A549 (cell line): ENCODE measurements at regions not wholly inside any gene's neighbourhood (a gene's known extent, or its start where the extent isn't known, plus 50 kb on each side); places are given as distances from the start of the nearest gene placed in this dataset.

ENCODE experiments used
- ATAC-seq, 2 experiments: fragments of 200-7000 bp in 1 of 2; fragments of >200 bp in 1 of 2; cut with Nextera tagmentation in 1 of 2; cut with Tn5 transposase in 1 of 2; 3 replicates each; pipeline versions ENCODE4 v1.8.0 to v1.9.1; 2018 to 2020; ENCODE audit warnings: mild to moderate bottlenecking in 1 of 2, moderate library complexity in 1 of 2
- CTCF ChIA-PET: fragments of 300-600 bp; sonication (Branson Sonifier 250); formaldehyde crosslinking; extraction: SDS; loops from one replicate; lab custom pipeline; 2021; ENCODE audit warnings: antibody characterized with exemption, inconsistent platforms; lab: Yijun Ruan, JAX
- POLR2A ChIA-PET: fragments of 350-600 bp; formaldehyde crosslinking; extraction: SDS; loops from one replicate; lab custom pipeline; 2021; ENCODE audit warnings: antibody characterized with exemption, inconsistent platforms; lab: Yijun Ruan, JAX
- DNase-seq, 2 experiments: peaks; one replicate each; pipeline versions ENCODE4 v3.0.0 to v3.0.0-alpha.2; 2011 to 2016; ENCODE audit warnings: low read depth in 1 of 2, low spot score in 1 of 2
- FAIRE-seq: peaks from 2 replicates; lab custom pipeline; 2011; peaks lifted over from hg19 to GRCh38; lab: Jason Lieb, UNC
- H3K27ac ChIP-seq, 2 experiments: fragments of >200 bp; sonication (Bioruptor Twin); formaldehyde crosslinking; 3 replicates each; pipeline ENCODE4 v1.5.1; 2016 to 2017
- H3K4me1 ChIP-seq: fragments of >200 bp; sonication (Bioruptor Twin); formaldehyde crosslinking; 3 replicates; pipeline ENCODE4 v1.6.1; 2016
- H3K4me2 ChIP-seq: fragments of >200 bp; sonication (Bioruptor Twin); formaldehyde crosslinking; 3 replicates; pipeline ENCODE4 v1.6.1; 2016
- H3K4me3 ChIP-seq: fragments of >200 bp; sonication (Bioruptor Twin); formaldehyde crosslinking; 3 replicates; pipeline ENCODE4 v1.5.1; 2016
- H3K9me3 ChIP-seq: fragments of >200 bp; sonication (Bioruptor Twin); formaldehyde crosslinking; 3 replicates; pipeline ENCODE4 v1.6.1; 2016
- BHLHE40 ChIP-seq: IDR thresholded peaks from 2 replicates; pipeline ENCODE4 v1.6.1; 2012; ENCODE audit warnings: low read depth, low read length, inconsistent platforms
- CBX2 ChIP-seq: fragments of 200-600 bp; sonication (generic); IDR thresholded peaks from 2 replicates; pipeline ENCODE4 v1.6.1; 2016; ENCODE audit warnings: low read depth, mild to moderate bottlenecking, borderline replicate concordance
- CBX8 ChIP-seq: fragments of 200-600 bp; sonication (generic); IDR thresholded peaks from 2 replicates; pipeline ENCODE4 v1.6.1; 2016
- CEBPB ChIP-seq, 2 experiments: fragments of >200 bp in 1 of 2; sonication (Bioruptor Twin) in 1 of 2; formaldehyde crosslinking in 1 of 2; IDR thresholded peaks; 2 replicates each; pipeline ENCODE4 v1.6.1; 2012 to 2016
- EP300 ChIP-seq, 2 experiments: fragments of >200 bp; sonication (Bioruptor Twin); formaldehyde crosslinking; IDR thresholded peaks; 2 replicates in 1 of 2; 3 replicates in 1 of 2; pipeline ENCODE4 v1.6.1; 2016 to 2017
- HEYL ChIP-seq: fragments of 250-450 bp; sonication (Bioruptor Pico); IDR thresholded peaks from 2 replicates; pipeline ENCODE4 v1.8.0; 2021; ENCODE audit warnings: mild to moderate bottlenecking, moderate library complexity
- HOXB13 ChIP-seq: fragments of 250-450 bp; sonication (Bioruptor Pico); IDR thresholded peaks from 2 replicates; pipeline ENCODE4 v1.5.0; 2020; ENCODE audit warnings: low read depth, mild to moderate bottlenecking, moderate library complexity
- HOXB5 ChIP-seq: fragments of 250-450 bp; sonication (Bioruptor Pico); IDR thresholded peaks from 2 replicates; pipeline ENCODE4 v1.5.0; 2020; ENCODE audit warnings: mild to moderate bottlenecking, moderate library complexity
- JUNB ChIP-seq: fragments of >200 bp; sonication (Bioruptor Twin); formaldehyde crosslinking; IDR thresholded peaks from 2 replicates; pipeline ENCODE4 v1.6.1; 2016
- KDM5A ChIP-seq: fragments of 200-600 bp; sonication (generic); IDR thresholded peaks from 2 replicates; pipeline ENCODE4 v1.6.1; 2016; ENCODE audit warnings: antibody characterized with exemption, mild to moderate bottlenecking
- PHF8 ChIP-seq: fragments of 200-600 bp; sonication (generic); IDR thresholded peaks from 2 replicates; pipeline ENCODE4 v1.6.1; 2016; ENCODE audit warnings: low read depth, mild to moderate bottlenecking, antibody characterized with exemption, moderate library complexity, borderline replicate concordance
- POLR2A ChIP-seq: IDR thresholded peaks from 2 replicates; pipeline ENCODE4 v1.6.1; 2012; ENCODE audit warnings: mild to moderate bottlenecking, low read length
- POLR2AphosphoS2 ChIP-seq: conservative IDR thresholded peaks from 2 replicates; pipeline ENCODE4 v1.6.1; 2012; ENCODE audit warnings: low read length, improper control_type of control experiment, inconsistent platforms
- RAD21 ChIP-seq, 2 experiments: fragments of >200 bp in 1 of 2; sonication (Bioruptor Twin) in 1 of 2; formaldehyde crosslinking in 1 of 2; IDR thresholded peaks in 1 of 2; conservative IDR thresholded peaks in 1 of 2; 2 replicates in 1 of 2; 3 replicates in 1 of 2; pipeline ENCODE4 v1.6.1; 2012 to 2018; ENCODE audit warnings: inconsistent platforms in 1 of 2
- RCOR1 ChIP-seq: fragments of 150-350 bp; IDR thresholded peaks from 2 replicates; pipeline ENCODE4 v1.6.1; 2014; ENCODE audit warnings: antibody characterized with exemption, low read length, low read depth
- RNF2 ChIP-seq: fragments of 200-600 bp; sonication (generic); IDR thresholded peaks from 2 replicates; pipeline ENCODE4 v1.6.1; 2016; ENCODE audit warnings: low read depth, mild to moderate bottlenecking, antibody characterized with exemption, moderate library complexity, borderline replicate concordance
- WGBS: methylation state at CpG from one replicate; pipeline ENCODE4 v1.1.6; 2017; ENCODE audit errors: missing lambda C conversion rate; 5-methylcytosine and 5-hydroxymethylcytosine counted together
- TF ChIP-seq, protein P1 (sequence below): fragments of >200 bp; sonication (Bioruptor Twin); formaldehyde crosslinking; IDR thresholded peaks from 3 replicates; pipeline ENCODE4 v1.6.1; 2016
- TF ChIP-seq, protein P2 (sequence below): IDR thresholded peaks from 2 replicates; pipeline ENCODE4 v1.6.1; 2012
- TF ChIP-seq, protein P3 (sequence below): IDR thresholded peaks from 2 replicates; pipeline ENCODE4 v1.6.1; 2012; ENCODE audit warnings: low read depth, borderline replicate concordance
- TF ChIP-seq, protein P4 (sequence below): fragments of >200 bp; sonication (Bioruptor Twin); formaldehyde crosslinking; IDR thresholded peaks from 3 replicates; pipeline ENCODE4 v1.5.1; 2016
- TF ChIP-seq, protein P5 (sequence below): IDR thresholded peaks from 2 replicates; pipeline ENCODE4 v1.6.1; 2012
- TF ChIP-seq, protein P6 (sequence below): fragments of 450-650 bp; IDR thresholded peaks from 2 replicates; pipeline ENCODE4 v1.6.1; 2014; ENCODE audit warnings: antibody characterized with exemption

DNA sequence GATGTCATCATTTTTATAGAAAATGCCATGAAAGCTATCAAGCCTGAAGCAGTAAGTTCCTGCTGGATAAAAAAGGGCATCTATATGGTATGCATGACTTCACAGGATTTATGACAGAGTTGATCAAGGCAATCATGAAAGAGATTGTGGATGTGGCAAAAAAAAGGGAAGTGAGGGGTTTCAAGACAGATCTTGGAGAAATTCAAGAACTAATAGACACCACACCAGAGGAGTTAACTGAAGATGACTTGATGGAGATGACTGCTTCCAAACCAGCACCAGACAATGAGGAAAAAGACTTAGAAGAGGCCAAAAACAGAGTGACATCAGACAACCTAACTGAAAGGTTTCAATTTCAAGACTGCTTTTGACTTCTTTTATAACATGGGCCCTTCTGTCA, 691.1 kb upstream of the SLC10A2 start:
- ATAC-seq: no peak

DNA sequence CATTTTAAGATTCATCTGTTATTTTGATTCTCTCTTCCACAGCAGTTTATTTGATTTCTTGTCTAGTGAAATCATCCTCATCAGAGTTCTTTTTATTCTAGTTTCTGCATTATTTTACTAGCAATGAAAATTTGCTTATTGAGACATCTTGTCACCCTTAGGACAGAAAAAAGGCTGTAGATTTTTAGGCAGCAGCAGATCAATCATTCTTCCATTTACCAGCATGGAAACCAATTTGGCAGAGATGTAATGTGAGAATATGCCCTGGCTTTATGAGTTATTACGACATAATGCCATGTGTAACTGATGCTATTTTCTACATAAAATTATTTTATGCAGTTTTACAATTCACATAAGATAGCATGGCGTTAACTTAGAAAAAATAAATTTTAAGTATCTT, 688.6 kb upstream of the SLC10A2 start:
- no peak for DNase-seq
- WGBS: 3% methylated on average over 2 of the region's 2 CpGs
- Histone ChIP-seq H3K9me3 (no peaks in the 10 kb centered on the region), H3K4me3 (no peak overlapping the region), H3K27ac (no peak overlapping the region), H3K4me2 (no peak overlapping the region), H3K4me1 (no peaks in the 10 kb centered on the region)
- ATAC-seq: no peak
- FAIRE-seq: no peak
- TF ChIP-seq, protein P1, sequence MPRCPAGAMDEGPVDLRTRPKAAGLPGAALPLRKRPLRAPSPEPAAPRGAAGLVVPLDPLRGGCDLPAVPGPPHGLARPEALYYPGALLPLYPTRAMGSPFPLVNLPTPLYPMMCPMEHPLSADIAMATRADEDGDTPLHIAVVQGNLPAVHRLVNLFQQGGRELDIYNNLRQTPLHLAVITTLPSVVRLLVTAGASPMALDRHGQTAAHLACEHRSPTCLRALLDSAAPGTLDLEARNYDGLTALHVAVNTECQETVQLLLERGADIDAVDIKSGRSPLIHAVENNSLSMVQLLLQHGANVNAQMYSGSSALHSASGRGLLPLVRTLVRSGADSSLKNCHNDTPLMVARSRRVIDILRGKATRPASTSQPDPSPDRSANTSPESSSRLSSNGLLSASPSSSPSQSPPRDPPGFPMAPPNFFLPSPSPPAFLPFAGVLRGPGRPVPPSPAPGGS: no peak
- TF ChIP-seq RNF2 (no peak), BHLHE40 (no peak), CBX8 (no peak), CEBPB (IDR thresholded peaks at IDR 0.05) (no peak), KDM5A (no peak), CBX2 (no peak), POLR2AphosphoS2 (no peak), JUNB (no peak), RCOR1 (no peak), HEYL (CRISPR knock-in tag) (no peak), EP300 (IDR thresholded peaks at IDR 0.05) (no peak)
- TF ChIP-seq, protein P2, sequence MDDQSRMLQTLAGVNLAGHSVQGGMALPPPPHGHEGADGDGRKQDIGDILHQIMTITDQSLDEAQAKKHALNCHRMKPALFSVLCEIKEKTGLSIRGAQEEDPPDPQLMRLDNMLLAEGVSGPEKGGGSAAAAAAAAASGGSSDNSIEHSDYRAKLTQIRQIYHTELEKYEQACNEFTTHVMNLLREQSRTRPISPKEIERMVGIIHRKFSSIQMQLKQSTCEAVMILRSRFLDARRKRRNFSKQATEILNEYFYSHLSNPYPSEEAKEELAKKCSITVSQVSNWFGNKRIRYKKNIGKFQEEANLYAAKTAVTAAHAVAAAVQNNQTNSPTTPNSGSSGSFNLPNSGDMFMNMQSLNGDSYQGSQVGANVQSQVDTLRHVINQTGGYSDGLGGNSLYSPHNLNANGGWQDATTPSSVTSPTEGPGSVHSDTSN: no peak
- TF ChIP-seq, protein P3, sequence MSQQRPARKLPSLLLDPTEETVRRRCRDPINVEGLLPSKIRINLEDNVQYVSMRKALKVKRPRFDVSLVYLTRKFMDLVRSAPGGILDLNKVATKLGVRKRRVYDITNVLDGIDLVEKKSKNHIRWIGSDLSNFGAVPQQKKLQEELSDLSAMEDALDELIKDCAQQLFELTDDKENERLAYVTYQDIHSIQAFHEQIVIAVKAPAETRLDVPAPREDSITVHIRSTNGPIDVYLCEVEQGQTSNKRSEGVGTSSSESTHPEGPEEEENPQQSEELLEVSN: no peak
- TF ChIP-seq, protein P4, sequence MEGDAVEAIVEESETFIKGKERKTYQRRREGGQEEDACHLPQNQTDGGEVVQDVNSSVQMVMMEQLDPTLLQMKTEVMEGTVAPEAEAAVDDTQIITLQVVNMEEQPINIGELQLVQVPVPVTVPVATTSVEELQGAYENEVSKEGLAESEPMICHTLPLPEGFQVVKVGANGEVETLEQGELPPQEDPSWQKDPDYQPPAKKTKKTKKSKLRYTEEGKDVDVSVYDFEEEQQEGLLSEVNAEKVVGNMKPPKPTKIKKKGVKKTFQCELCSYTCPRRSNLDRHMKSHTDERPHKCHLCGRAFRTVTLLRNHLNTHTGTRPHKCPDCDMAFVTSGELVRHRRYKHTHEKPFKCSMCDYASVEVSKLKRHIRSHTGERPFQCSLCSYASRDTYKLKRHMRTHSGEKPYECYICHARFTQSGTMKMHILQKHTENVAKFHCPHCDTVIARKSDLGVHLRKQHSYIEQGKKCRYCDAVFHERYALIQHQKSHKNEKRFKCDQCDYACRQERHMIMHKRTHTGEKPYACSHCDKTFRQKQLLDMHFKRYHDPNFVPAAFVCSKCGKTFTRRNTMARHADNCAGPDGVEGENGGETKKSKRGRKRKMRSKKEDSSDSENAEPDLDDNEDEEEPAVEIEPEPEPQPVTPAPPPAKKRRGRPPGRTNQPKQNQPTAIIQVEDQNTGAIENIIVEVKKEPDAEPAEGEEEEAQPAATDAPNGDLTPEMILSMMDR: no peak
- CTCF ChIA-PET: no interaction called here
- POLR2A ChIA-PET: no interaction called here

More for the DNA sequence above, 691.1 kb upstream of the SLC10A2 start:
- TF ChIP-seq, protein P5, sequence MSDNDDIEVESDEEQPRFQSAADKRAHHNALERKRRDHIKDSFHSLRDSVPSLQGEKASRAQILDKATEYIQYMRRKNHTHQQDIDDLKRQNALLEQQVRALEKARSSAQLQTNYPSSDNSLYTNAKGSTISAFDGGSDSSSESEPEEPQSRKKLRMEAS: no peak
- no peak for TF ChIP-seq RAD21 (conservative IDR thresholded peaks at IDR 0.05 in 1 of 2, IDR thresholded peaks at IDR 0.05 in 1 of 2)
- TF ChIP-seq, protein P6, sequence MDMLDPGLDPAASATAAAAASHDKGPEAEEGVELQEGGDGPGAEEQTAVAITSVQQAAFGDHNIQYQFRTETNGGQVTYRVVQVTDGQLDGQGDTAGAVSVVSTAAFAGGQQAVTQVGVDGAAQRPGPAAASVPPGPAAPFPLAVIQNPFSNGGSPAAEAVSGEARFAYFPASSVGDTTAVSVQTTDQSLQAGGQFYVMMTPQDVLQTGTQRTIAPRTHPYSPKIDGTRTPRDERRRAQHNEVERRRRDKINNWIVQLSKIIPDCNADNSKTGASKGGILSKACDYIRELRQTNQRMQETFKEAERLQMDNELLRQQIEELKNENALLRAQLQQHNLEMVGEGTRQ: no peak
- TF ChIP-seq PHF8: no peak
- TF ChIP-seq JUNB: no peak
- TF ChIP-seq HOXB13 (CRISPR knock-in tag): no peak
- no peak for TF ChIP-seq HEYL (CRISPR knock-in tag)
- TF ChIP-seq, protein P2: no peak
- no peak for TF ChIP-seq HOXB5 (CRISPR knock-in tag)
- TF ChIP-seq POLR2A: no peak
- no peak for DNase-seq
- Histone ChIP-seq H3K27ac (no peak overlapping the region), H3K4me2 (no peak overlapping the region), H3K4me3 (no peak overlapping the region), H3K9me3 (no peaks in the 10 kb centered on the region), H3K4me1 (no peaks in the 10 kb centered on the region)
- POLR2A ChIA-PET: no interaction called here
- CTCF ChIA-PET: no interaction called here
- FAIRE-seq: no peak
